ENCODE measurements at regions not wholly inside any gene's neighbourhood (a gene's known extent, or its start where the extent isn't known, plus 50 kb on each side); places are given as distances from the start of the nearest gene placed in this dataset.

- DNase-seq: no peak
- peak overlapping the region; percentile 52 for H3K4me3 Mint-ChIP-seq
- CTCF ChIA-PET: interaction anchor here (0.8 to 1.0 kb wide), 3 partner anchors 28 to 446 kb away, joined by 3 to 5 read pairs (median 5); no protein-coding TSS in a partner anchor
- H3K27me3 Mint-ChIP-seq: peaks cover 75% of the 10 kb centered on the region
- H3K27ac Mint-ChIP-seq: no peak overlapping the region
- peaks cover 32% of the 10 kb centered on the region for H3K4me1 Mint-ChIP-seq
- peaks cover 4% of the 10 kb centered on the region for H3K36me3 Mint-ChIP-seq (ENCODE audit: low read depth)
- POLR2A ChIA-PET: no interaction called here
- no peaks in the 10 kb centered on the region for H3K9me3 Mint-ChIP-seq
Observed at GRCh38 chr7:155372782-155373358, 75.2 kb downstream of the INSIG1 start.

GRCh38 chr7:155373359-155374273, 75.9 kb downstream of the INSIG1 start:
- Mint-ChIP-seq H3K27me3 (peaks cover 82% of the 10 kb centered on the region), H3K36me3 (ENCODE audit: low read depth) (peaks cover 4% of the 10 kb centered on the region), H3K4me1 (peaks cover 32% of the 10 kb centered on the region), H3K27ac (no peak overlapping the region), H3K4me3 (peak overlapping the region; percentile 52), H3K9me3 (no peaks in the 10 kb centered on the region)
- CTCF ChIA-PET: interaction anchor here (0.8 to 1.0 kb wide), 2 partner anchors 28 to 183 kb away, joined by 3 to 5 read pairs; no protein-coding TSS in a partner anchor
- no peak for DNase-seq
- POLR2A ChIA-PET: no interaction called here

GRCh38 chr7:155374276-155375252, 76.9 kb downstream of the INSIG1 start:
- POLR2A ChIA-PET: no interaction called here
- Mint-ChIP-seq H3K27me3 (peaks cover 87% of the 10 kb centered on the region), H3K9me3 (no peaks in the 10 kb centered on the region), H3K36me3 (ENCODE audit: low read depth) (peaks cover 4% of the 10 kb centered on the region), H3K27ac (peak overlapping the region; percentile 6), H3K4me3 (no peak overlapping the region), H3K4me1 (peaks cover 32% of the 10 kb centered on the region)
- no peak for DNase-seq
- CTCF ChIA-PET: no interaction called here

- H3K27ac Mint-ChIP-seq: peak overlapping the region; percentile 11
- peaks cover 34% of the 10 kb centered on the region for H3K4me1 Mint-ChIP-seq
- no peaks in the 10 kb centered on the region for H3K9me3 Mint-ChIP-seq
- peaks cover 4% of the 10 kb centered on the region for H3K36me3 Mint-ChIP-seq (ENCODE audit: low read depth)
- CTCF ChIA-PET: interaction anchor here (0.5 kb wide), 1 partner anchor 90 kb away, joined by 3 read pairs; no protein-coding TSS in a partner anchor
- H3K4me3 Mint-ChIP-seq: no peak overlapping the region
- no peak for DNase-seq
- peaks cover 89% of the 10 kb centered on the region for H3K27me3 Mint-ChIP-seq
- POLR2A ChIA-PET: no interaction called here
Observed at GRCh38 chr7:155375337-155376277, 77.9 kb downstream of the INSIG1 start.

DNA sequence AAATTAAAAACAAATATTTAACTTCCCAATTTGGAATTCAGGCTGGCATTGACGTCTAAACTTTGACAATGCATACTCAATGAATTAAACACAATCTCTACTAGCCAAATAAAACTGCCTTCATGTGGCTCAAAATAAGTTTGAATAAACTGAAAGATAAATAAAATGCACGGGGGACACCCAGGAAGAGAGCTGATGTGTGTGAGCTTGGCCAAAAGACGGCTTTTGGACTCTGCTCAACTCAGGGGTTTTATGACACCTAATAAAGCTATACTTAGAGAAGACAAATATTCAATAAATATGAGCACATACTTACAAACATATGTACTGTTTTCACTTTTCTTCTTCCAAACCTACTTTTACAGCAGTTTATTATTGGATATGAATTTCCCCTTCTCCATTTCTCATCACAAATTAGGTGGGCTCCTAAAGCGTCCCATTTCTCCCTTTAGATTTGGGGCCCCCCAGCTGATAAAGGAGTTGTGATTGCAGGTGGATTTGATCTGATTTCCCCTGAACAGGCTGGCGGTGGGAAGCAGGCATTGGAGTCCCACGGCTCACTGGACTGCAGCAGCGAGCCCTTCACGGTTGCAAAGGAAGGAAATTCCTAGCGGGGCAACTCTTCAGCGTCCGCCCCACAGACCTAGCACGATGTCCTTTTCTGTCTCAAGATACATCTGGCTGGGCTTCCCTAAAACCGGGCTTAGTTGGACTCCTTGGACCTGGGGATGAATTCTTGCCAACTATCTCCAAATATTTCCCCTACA, 79.6 kb downstream of the INSIG1 start:
- CTCF ChIA-PET: interaction anchor here (0.8 kb wide), 1 partner anchor 123 kb away, joined by 3 read pairs; no protein-coding TSS in a partner anchor
- Mint-ChIP-seq H3K27me3 (peaks cover 87% of the 10 kb centered on the region), H3K4me1 (peaks cover 34% of the 10 kb centered on the region), H3K36me3 (ENCODE audit: low read depth) (peaks cover 4% of the 10 kb centered on the region), H3K4me3 (no peak overlapping the region), H3K9me3 (no peaks in the 10 kb centered on the region), H3K27ac (no peak overlapping the region)
- DNase-seq: no peak
- POLR2A ChIA-PET: interaction anchor here (0.7 kb wide), 1 partner anchor 78 kb away, joined by 3 read pairs; no protein-coding TSS in a partner anchor

- peaks cover 86% of the 10 kb centered on the region for H3K27me3 Mint-ChIP-seq
- CTCF ChIA-PET: no interaction called here
- POLR2A ChIA-PET: no interaction called here
- peaks cover 4% of the 10 kb centered on the region for H3K36me3 Mint-ChIP-seq (ENCODE audit: low read depth)
- no peaks in the 10 kb centered on the region for H3K9me3 Mint-ChIP-seq
- no peak overlapping the region for H3K27ac Mint-ChIP-seq
- peaks cover 30% of the 10 kb centered on the region for H3K4me1 Mint-ChIP-seq
- DNase-seq: no peak
- no peak overlapping the region for H3K4me3 Mint-ChIP-seq
Observed at GRCh38 chr7:155377838-155378579, 79.9 kb upstream of the EN2 start.

- Mint-ChIP-seq H3K27ac (no peak overlapping the region), H3K4me3 (no peak overlapping the region), H3K27me3 (peaks cover 84% of the 10 kb centered on the region), H3K36me3 (ENCODE audit: low read depth) (peaks cover under 1% of the 10 kb centered on the region), H3K4me1 (peaks cover 24% of the 10 kb centered on the region), H3K9me3 (no peaks in the 10 kb centered on the region)
- ChIA-PET POLR2A (no interaction called here), CTCF (no interaction called here)
- no peak for DNase-seq
Observed at GRCh38 chr7:155378580-155378934, 79.4 kb upstream of the EN2 start.

DNA sequence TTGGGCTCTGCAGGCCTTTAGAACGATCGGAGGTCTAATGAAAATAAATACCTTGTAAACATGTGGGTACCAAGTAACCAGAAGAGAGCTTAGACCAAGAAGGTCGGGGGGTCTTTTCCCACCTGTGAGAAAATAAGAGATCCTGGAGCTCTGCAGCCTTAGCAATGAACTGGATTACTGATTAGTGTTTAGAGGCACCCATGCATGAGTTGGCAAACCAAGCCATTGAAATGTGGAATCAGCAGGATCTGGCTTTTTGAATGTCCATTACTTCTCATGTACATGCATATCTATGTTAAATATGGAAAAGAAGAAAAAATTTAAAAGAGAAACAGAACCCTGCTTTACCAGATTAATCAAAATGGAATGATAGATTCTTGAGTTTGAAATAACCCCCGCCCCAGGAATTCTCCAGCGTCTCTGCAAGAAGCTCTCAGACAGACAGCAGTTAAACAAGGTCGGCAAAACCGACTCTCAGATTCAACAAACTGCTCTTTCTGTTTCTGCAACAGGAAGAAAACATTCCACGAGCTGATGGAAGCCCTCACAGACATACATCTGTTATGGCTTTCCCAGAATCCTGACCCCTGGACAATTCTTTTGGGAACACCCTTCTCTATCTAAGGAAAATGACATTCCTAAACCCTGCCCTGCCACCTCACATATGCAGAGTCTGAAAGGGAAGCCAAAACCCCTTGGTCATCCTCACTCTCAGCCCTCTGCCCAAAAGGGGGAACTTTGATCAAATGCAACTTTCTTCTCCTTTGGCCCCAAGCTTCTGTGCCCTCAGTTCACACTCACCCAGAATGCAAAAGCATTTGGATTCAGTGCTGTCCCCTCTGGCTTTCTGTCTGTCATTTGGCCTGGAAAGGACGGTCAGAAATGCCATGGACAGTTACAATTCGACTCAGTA, 78.7 kb upstream of the EN2 start:
- no peak for DNase-seq
- Mint-ChIP-seq H3K4me3 (no peak overlapping the region), H3K4me1 (peaks cover 22% of the 10 kb centered on the region), H3K27ac (no peak overlapping the region), H3K27me3 (peaks cover 85% of the 10 kb centered on the region), H3K9me3 (no peaks in the 10 kb centered on the region), H3K36me3 (ENCODE audit: low read depth) (no peaks in the 10 kb centered on the region)
- ChIA-PET POLR2A (no interaction called here), CTCF (interaction anchor here (0.6 to 1.5 kb wide), 5 partner anchors 71 to 466 kb away, joined by 3 to 6 read pairs (median 3); no protein-coding TSS in a partner anchor)

DNA sequence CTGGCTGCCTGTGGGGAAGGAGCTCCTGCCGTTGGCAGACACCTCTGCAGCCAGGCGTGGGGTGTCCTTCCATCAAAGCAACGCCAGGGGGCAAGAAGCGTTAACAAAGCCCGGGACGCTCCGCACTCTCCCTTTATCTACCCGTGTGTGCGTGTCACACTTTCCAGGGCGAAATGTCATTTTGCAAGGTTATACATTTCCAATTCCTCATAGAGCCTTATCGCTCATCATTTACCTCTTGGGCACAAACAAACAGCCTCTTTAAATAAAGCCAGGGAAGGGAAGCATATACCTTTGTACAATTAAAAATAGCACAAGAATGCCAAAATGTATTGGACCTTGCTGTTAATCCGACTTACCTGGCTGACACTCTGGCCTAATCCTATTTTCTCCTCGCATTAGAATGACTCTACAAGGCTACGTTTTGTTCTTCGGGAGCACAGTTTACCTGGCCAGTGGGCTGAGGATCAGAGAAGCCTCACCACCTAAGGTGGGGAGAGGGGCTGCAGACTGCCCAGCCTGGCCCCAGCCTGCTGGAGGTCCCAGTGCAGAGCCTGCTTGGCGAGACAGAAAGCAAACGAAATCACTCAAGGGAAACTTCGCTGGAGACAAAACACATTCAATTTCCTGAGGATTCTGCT, 77.6 kb upstream of the EN2 start:
- no peaks in the 10 kb centered on the region for H3K36me3 Mint-ChIP-seq (ENCODE audit: low read depth)
- CTCF ChIA-PET: interaction anchor here (0.6 to 1.6 kb wide), 8 partner anchors 8 to 467 kb away, joined by 3 to 7 read pairs (median 4); no protein-coding TSS in a partner anchor
- H3K4me1 Mint-ChIP-seq: peaks cover 13% of the 10 kb centered on the region
- POLR2A ChIA-PET: no interaction called here
- H3K27me3 Mint-ChIP-seq: peaks cover 79% of the 10 kb centered on the region
- H3K9me3 Mint-ChIP-seq: no peaks in the 10 kb centered on the region
- DNase-seq: peak; percentile 72
- H3K4me3 Mint-ChIP-seq: no peak overlapping the region
- no peak overlapping the region for H3K27ac Mint-ChIP-seq
